Psoas muscle (tissue), 7 donors: ENCODE measurements at regions not wholly inside any gene's neighbourhood (a gene's known extent, or its start where the extent isn't known, plus 50 kb on each side); places are given as distances from the start of the nearest gene placed in this dataset.

Experiments used
- ATAC-seq, 4 donors: fragments of 200-7000 bp; cut with Tn5 transposase; one replicate each; pipeline ENCODE4 v1.9.1; 2020; ENCODE audit warnings: moderate library complexity in 3 of 4, mild to moderate bottlenecking in 2 of 4
- DNase-seq, 2 donors: peaks; one replicate each; pipeline ENCODE4 v3.0.0-alpha.2; 2020
- H3K27ac ChIP-seq: fragments of 200-600 bp; one replicate; pipeline ENCODE4 v1.8.0; 2022
- H3K27me3 ChIP-seq, 3 donors: fragments of 200-600 bp in 1 of 3; one replicate each; pipeline versions ENCODE4 v1.6.1 to v1.8.0; 2013 to 2022; ENCODE audit warnings: low read length in 2 of 3, mild to moderate bottlenecking in 2 of 3, moderate library complexity in 1 of 3; ENCODE audit not compliant: insufficient read depth in 3 of 3
- H3K36me3 ChIP-seq, 2 donors: fragments of 200-600 bp in 1 of 2; one replicate each; pipeline versions ENCODE4 v1.6.1 to v1.8.0; 2013 to 2022; ENCODE audit warnings: low read depth in 1 of 2, mild to moderate bottlenecking in 1 of 2, moderate library complexity in 1 of 2; ENCODE audit not compliant: insufficient read depth in 1 of 2
- H3K4me1 ChIP-seq: fragments of 200-600 bp; one replicate; pipeline ENCODE4 v1.8.0; 2022
- H3K4me3 ChIP-seq: fragments of 200-600 bp; one replicate; pipeline ENCODE4 v1.8.0; 2022; ENCODE audit warnings: mild to moderate bottlenecking
- H3K9me3 ChIP-seq: fragments of 200-600 bp; one replicate; pipeline ENCODE4 v1.8.0; 2022
- WGBS, 3 donors: extraction: QIAGEN DNeasy Blood & Tissue Kit; methylation state at CpG; one replicate each; pipeline versions ENCODE4 v1.1.6 to v1.1.7; 2013; 5-methylcytosine and 5-hydroxymethylcytosine counted together
- intact Hi-C, 2 donors: fragments of 100-400 bp; cut with DNase I; formaldehyde crosslinking; loops; one replicate each; pipeline versions ENCODE4 v1.11.0 to v1.14.2; 2022
- TF ChIP-seq, protein P1 (sequence below): fragments of 200-600 bp; IDR thresholded peaks from one replicate; pipeline ENCODE4 v1.8.0; 2022; ENCODE audit warnings: antibody characterized with exemption
- donor health status: healthy with polysubstance abuse.
- donor health status: DM: no; HTN: no; CAD: no; lungs with moderate emphysema.
- donor health status: Bipolar disorder and iron deficiency.
- donor health status: healthy.
- donor health status: DM: yes; HTN: yes; CAD: no.
- donor health status: DM: no; HTN: no; CAD: no.
- donor health status: DM: yes; HTN: yes; CAD: no.

DNA sequence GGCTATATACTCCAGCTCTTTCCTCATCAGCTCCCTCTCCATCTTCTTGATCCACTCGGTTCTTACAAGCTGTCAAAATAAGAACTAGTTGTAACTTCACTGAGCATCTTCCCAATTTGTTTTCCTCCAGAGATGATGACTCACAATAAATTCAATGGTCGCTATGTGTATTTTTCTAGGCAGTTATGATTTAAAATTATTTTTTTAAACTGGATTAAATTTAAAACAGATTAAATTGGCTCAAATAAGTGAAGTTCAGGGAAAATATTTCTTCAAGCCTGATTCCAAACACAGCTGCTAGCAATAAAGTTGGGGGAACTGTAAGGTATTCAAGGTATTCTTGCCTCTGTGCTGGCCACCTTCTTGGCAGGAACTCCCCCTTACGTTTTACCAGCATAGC, 717.7 kb upstream of the USP15 start:
- TF ChIP-seq, protein P1, sequence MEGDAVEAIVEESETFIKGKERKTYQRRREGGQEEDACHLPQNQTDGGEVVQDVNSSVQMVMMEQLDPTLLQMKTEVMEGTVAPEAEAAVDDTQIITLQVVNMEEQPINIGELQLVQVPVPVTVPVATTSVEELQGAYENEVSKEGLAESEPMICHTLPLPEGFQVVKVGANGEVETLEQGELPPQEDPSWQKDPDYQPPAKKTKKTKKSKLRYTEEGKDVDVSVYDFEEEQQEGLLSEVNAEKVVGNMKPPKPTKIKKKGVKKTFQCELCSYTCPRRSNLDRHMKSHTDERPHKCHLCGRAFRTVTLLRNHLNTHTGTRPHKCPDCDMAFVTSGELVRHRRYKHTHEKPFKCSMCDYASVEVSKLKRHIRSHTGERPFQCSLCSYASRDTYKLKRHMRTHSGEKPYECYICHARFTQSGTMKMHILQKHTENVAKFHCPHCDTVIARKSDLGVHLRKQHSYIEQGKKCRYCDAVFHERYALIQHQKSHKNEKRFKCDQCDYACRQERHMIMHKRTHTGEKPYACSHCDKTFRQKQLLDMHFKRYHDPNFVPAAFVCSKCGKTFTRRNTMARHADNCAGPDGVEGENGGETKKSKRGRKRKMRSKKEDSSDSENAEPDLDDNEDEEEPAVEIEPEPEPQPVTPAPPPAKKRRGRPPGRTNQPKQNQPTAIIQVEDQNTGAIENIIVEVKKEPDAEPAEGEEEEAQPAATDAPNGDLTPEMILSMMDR, result no peak
- no peaks in the 10 kb centered on the region for H3K9me3 ChIP-seq
- ATAC-seq (no peak), DNase-seq (no peak)
- H3K4me3 ChIP-seq, result no peak overlapping the region
- H3K27ac ChIP-seq, result no peak overlapping the region
- no peaks in the 10 kb centered on the region for H3K27me3 ChIP-seq
- H3K4me1 ChIP-seq, result no peaks in the 10 kb centered on the region
- intact Hi-C loops, result no loop called here
- 47 to 52% (median 48%) methylated on average over 3 of the region's 3 CpGs for WGBS, 3 donors
- H3K36me3 ChIP-seq, result no peaks in the 10 kb centered on the region

- ATAC-seq, result no peak
- H3K9me3 ChIP-seq, result no peaks in the 10 kb centered on the region
- intact Hi-C loops, result no loop called here
Observed at GRCh38 chr12:61546296-61546695, 713.9 kb upstream of the USP15 start.

DNA sequence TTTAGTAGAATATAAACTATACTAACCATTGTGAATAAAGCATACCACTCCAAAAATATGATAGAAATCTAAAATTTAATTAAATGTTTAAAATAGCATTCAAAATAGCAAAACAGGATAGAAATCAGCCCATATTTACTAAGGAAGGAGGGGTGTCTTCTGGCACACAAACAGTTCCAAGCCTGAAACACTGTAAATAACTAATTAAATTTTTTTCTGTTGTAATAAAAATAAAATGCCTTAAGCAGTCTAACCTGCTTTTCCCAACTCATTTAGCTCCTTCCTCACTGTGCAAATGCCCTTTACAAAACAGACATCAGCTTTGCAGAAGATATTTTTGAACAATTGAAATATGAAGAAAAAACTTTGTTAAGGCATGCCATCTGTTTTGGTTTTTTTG, 707.1 kb upstream of the USP15 start:
- no peak overlapping the region for H3K27ac ChIP-seq
- H3K36me3 ChIP-seq, result no peaks in the 10 kb centered on the region
- DNase-seq (no peak), ATAC-seq (no peak)
- no peaks in the 10 kb centered on the region for H3K27me3 ChIP-seq
- H3K9me3 ChIP-seq, result no peaks in the 10 kb centered on the region
- no peak overlapping the region for H3K4me3 ChIP-seq
- intact Hi-C loops, result no loop called here
- H3K4me1 ChIP-seq, result no peaks in the 10 kb centered on the region
- TF ChIP-seq, protein P1, result no peak

More at GRCh38 chr12:61546296-61546695, 713.9 kb upstream of the USP15 start:
- H3K27ac ChIP-seq, result no peak overlapping the region
- no peak overlapping the region for H3K4me3 ChIP-seq
- H3K27me3 ChIP-seq, result no peaks in the 10 kb centered on the region
- 79 to 82% (median 80%) methylated on average over 6 of the region's 6 CpGs for WGBS, 3 donors
- H3K36me3 ChIP-seq, result no peaks in the 10 kb centered on the region
- no peaks in the 10 kb centered on the region for H3K4me1 ChIP-seq
- TF ChIP-seq, protein P1, result no peak
- no peak for DNase-seq

DNA sequence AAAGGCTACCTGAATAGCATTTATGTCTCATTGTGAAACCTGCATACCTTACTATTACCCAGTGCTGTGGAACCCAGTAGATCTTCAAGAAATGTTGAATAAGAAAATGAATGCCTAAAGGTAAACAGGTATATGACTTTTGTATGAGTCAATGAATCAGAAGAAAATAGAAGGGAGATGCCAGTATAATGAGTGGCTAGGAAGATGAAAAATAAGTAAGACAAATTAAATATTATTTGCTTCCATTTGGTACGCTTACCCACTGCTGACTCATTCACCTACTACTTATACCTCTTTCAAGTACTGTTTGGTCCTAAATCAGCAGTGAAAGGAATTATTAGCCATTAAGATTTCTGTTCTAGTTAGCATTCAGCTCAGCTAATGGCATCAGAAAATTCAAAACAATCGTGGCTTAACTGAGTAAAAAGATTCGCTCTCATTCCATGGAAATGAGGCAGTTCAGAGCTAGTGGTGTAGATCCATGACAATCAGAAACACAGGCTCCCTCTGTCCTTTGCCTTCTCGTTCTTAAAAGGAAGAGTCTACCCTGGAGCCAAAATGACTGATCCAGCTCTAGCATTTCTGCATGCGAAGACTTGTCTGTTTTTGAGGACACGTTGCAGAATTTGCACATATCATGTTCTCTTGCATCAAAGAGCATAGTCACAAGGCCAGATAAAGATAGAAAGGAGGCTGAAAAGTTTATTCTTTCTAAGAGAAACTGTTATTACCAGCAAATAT, 705.8 kb upstream of the USP15 start:
- no peaks in the 10 kb centered on the region for H3K4me1 ChIP-seq
- 78 to 83% (median 83%) methylated on average over 6 of the region's 6 CpGs for WGBS, 3 donors
- H3K27me3 ChIP-seq, result no peaks in the 10 kb centered on the region
- no peak overlapping the region for H3K4me3 ChIP-seq
- H3K36me3 ChIP-seq, result no peaks in the 10 kb centered on the region
- H3K27ac ChIP-seq, result no peak overlapping the region
- intact Hi-C loops, result no loop called here
- H3K9me3 ChIP-seq, result no peaks in the 10 kb centered on the region
- TF ChIP-seq, protein P1, result no peak
- ATAC-seq, result no peak
- no peak for DNase-seq
